ENCODE measurements at regions not wholly inside any gene's neighbourhood (a gene's known extent, or its start where the extent isn't known, plus 50 kb on each side); places are given as distances from the start of the nearest gene placed in this dataset.

DNA sequence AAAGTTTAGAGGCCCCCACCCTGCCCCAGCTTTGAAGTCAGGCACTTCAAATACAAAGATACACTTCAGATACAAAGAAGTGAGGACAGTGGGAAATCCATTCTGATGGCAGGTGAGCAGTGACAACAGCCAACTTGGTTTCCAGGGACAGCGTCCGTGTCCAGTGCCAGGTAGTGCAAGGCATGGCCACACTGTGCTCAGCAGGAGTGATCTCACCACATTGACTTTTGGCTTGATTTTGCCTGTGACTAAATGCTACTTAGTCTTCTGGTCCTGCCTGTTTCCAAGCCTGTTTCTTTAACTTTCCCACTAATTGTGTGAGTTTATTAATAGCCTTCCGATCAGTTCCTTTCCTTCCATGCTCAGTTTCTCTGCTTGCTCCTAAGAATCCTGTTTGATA is 72.6 kb upstream of the PALM2AKAP2 start:
- TF ChIP-seq, protein P1, sequence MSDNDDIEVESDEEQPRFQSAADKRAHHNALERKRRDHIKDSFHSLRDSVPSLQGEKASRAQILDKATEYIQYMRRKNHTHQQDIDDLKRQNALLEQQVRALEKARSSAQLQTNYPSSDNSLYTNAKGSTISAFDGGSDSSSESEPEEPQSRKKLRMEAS (IDR thresholded peaks at IDR 0.05): no peak
- no peak for TF ChIP-seq EP300 (IDR thresholded peaks at IDR 0.05; ENCODE audit: borderline replicate concordance)
- TF ChIP-seq FOXM1 (IDR thresholded peaks at IDR 0.05; ENCODE audit: borderline replicate concordance, low read depth): no peak
- TF ChIP-seq TCF12 (IDR thresholded peaks at IDR 0.05; ENCODE audit: low read depth): no peak
- TF ChIP-seq, protein P2, sequence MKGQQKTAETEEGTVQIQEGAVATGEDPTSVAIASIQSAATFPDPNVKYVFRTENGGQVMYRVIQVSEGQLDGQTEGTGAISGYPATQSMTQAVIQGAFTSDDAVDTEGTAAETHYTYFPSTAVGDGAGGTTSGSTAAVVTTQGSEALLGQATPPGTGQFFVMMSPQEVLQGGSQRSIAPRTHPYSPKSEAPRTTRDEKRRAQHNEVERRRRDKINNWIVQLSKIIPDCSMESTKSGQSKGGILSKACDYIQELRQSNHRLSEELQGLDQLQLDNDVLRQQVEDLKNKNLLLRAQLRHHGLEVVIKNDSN (IDR thresholded peaks at IDR 0.05): no peak
- no peak for TF ChIP-seq CEBPB (IDR thresholded peaks at IDR 0.05)
- no peak for TF ChIP-seq ZBTB7A (IDR thresholded peaks at IDR 0.05; ENCODE audit: low read depth)
- no peak for TF ChIP-seq TAF1 (IDR thresholded peaks at IDR 0.05; ENCODE audit: low read depth)
- no peak for TF ChIP-seq YY1 (IDR thresholded peaks at IDR 0.05; ENCODE audit: low read depth)
- no peak for TF ChIP-seq RAD21 (IDR thresholded peaks at IDR 0.05; ENCODE audit: low read depth)
- TF ChIP-seq NFIC (IDR thresholded peaks at IDR 0.05): no peak
- TF ChIP-seq TEAD4 (IDR thresholded peaks at IDR 0.05): no peak
- no peak for TF ChIP-seq EGR1 (IDR thresholded peaks at IDR 0.05)
- TF ChIP-seq CREB1 (IDR thresholded peaks at IDR 0.05; ENCODE audit: low read depth): no peak
- no peak for TF ChIP-seq REST (IDR thresholded peaks at IDR 0.05; ENCODE audit: low read depth)

GRCh38 chr9:109708451-109708945 is 71.5 kb upstream of the PALM2AKAP2 start:
- no peak for TF ChIP-seq CEBPB (IDR thresholded peaks at IDR 0.05)
- no peak for TF ChIP-seq EGR1 (IDR thresholded peaks at IDR 0.05)

DNA sequence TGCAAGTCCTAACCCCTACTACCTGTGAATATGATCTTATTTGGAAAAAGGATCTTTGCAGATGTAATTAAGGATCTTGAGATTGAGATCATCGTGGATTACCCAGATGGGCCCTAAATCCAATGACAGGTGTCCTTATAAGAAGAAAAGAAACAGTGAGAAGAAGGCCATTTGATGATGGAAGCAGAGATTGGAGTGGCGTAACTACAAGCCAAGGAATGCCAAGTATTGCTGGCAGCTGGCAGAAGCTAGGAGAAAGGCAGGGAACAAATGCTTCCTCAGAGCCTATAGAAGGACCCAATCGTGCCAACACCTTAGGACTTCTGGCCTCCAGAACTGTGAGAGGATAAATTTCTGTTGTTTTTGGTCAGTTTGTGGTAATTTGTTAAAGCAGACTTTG is 70.1 kb upstream of the PALM2AKAP2 start:
- TF ChIP-seq, protein P2 (IDR thresholded peaks at IDR 0.05): no peak

- TF ChIP-seq, protein P2 (IDR thresholded peaks at IDR 0.05): no peak
- no peak for TF ChIP-seq ZBTB7A (IDR thresholded peaks at IDR 0.05; ENCODE audit: low read depth)
- no peak for TF ChIP-seq EP300 (IDR thresholded peaks at IDR 0.05; ENCODE audit: borderline replicate concordance)
- TF ChIP-seq CEBPB (IDR thresholded peaks at IDR 0.05): no peak
- no peak for TF ChIP-seq TCF12 (IDR thresholded peaks at IDR 0.05; ENCODE audit: low read depth)
- TF ChIP-seq NFIC (IDR thresholded peaks at IDR 0.05): no peak
- TF ChIP-seq TAF1 (IDR thresholded peaks at IDR 0.05; ENCODE audit: low read depth): no peak
- TF ChIP-seq, protein P1 (IDR thresholded peaks at IDR 0.05): no peak
- no peak for TF ChIP-seq YY1 (IDR thresholded peaks at IDR 0.05; ENCODE audit: low read depth)
- TF ChIP-seq EGR1 (IDR thresholded peaks at IDR 0.05): no peak
- TF ChIP-seq REST (IDR thresholded peaks at IDR 0.05; ENCODE audit: low read depth): no peak
- no peak for TF ChIP-seq CREB1 (IDR thresholded peaks at IDR 0.05; ENCODE audit: low read depth)
Measured at GRCh38 chr9:109710830-109711229, 69.2 kb upstream of the PALM2AKAP2 start.

DNA sequence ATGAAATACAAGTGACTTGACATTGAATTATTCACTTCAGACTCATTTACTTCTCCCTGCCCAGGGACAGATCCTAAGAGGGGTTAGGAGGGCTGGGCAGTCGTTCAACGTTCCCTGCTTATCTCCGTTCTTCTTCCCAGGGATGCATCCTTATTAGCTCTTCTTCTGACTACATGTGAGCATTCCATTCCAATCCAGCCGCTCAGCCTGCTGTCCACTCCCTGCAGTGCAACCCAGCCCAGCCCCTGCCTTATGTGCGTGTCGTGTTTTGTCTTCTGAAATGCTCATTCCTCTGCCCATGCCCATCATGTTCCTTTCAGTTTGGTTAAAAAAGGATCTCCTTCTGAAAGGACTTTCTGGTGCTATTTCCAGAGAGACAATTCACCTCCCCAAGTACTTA is 64.7 kb upstream of the PALM2AKAP2 start:
- TF ChIP-seq ZBTB7A (IDR thresholded peaks at IDR 0.05; ENCODE audit: low read depth): no peak
- TF ChIP-seq FOXM1 (IDR thresholded peaks at IDR 0.05; ENCODE audit: borderline replicate concordance, low read depth): no peak
- TF ChIP-seq TAF1 (IDR thresholded peaks at IDR 0.05; ENCODE audit: low read depth): no peak
- TF ChIP-seq, protein P1 (IDR thresholded peaks at IDR 0.05): no peak
- no peak for TF ChIP-seq NFIC (IDR thresholded peaks at IDR 0.05)
- TF ChIP-seq EGR1 (IDR thresholded peaks at IDR 0.05): no peak
- no peak for TF ChIP-seq TEAD4 (IDR thresholded peaks at IDR 0.05)
- no peak for TF ChIP-seq YY1 (IDR thresholded peaks at IDR 0.05; ENCODE audit: low read depth)
- no peak for TF ChIP-seq EP300 (IDR thresholded peaks at IDR 0.05; ENCODE audit: borderline replicate concordance)
- TF ChIP-seq CREB1 (IDR thresholded peaks at IDR 0.05; ENCODE audit: low read depth): no peak
- no peak for TF ChIP-seq REST (IDR thresholded peaks at IDR 0.05; ENCODE audit: low read depth)
- TF ChIP-seq, protein P2 (IDR thresholded peaks at IDR 0.05): no peak
- TF ChIP-seq CEBPB (IDR thresholded peaks at IDR 0.05): no peak
- no peak for TF ChIP-seq TCF12 (IDR thresholded peaks at IDR 0.05; ENCODE audit: low read depth)
- no peak for TF ChIP-seq RAD21 (IDR thresholded peaks at IDR 0.05; ENCODE audit: low read depth)
